ENCODE measurements at regions not wholly inside any gene's neighbourhood (a gene's known extent, or its start where the extent isn't known, plus 50 kb on each side); places are given as distances from the start of the nearest gene placed in this dataset.
A peak's percentile ranks its signal among the peaks of the same experiment; 100 is the strongest.

GRCh38 chr2:65739927-65740326 lies 307.5 kb upstream of the SPRED2 start:
- DNase-seq (ENCODE audit: low read depth): no peak
- no peak overlapping the region for H3K4me3 ChIP-seq (ENCODE audit: low read depth, low read length)
- TF ChIP-seq CTCF (IDR thresholded peaks at IDR 0.05; ENCODE audit: control insufficient read depth, extremely low read depth, insufficient read depth): no peak

GRCh38 chr2:65737452-65738011 lies 305.1 kb upstream of the SPRED2 start:
- DNase-seq (ENCODE audit: low read depth): no peak
- H3K4me3 ChIP-seq (ENCODE audit: low read depth, low read length): no peak overlapping the region
- no peak for TF ChIP-seq CTCF (IDR thresholded peaks at IDR 0.05; ENCODE audit: control insufficient read depth, extremely low read depth, insufficient read depth)

- H3K4me3 ChIP-seq (ENCODE audit: low read depth, low read length): no peak overlapping the region
- no peak for TF ChIP-seq CTCF (IDR thresholded peaks at IDR 0.05; ENCODE audit: control insufficient read depth, extremely low read depth, insufficient read depth)
- DNase-seq (ENCODE audit: low read depth): no peak
Observed at GRCh38 chr2:65731476-65731875, 299.1 kb upstream of the SPRED2 start.

GRCh38 chr2:65730186-65730585 lies 297.8 kb upstream of the SPRED2 start:
- H3K4me3 ChIP-seq (ENCODE audit: low read depth, low read length): no peak overlapping the region
- DNase-seq (ENCODE audit: low read depth): no peak
- TF ChIP-seq CTCF (IDR thresholded peaks at IDR 0.05; ENCODE audit: control insufficient read depth, extremely low read depth, insufficient read depth): no peak

- H3K4me3 ChIP-seq (ENCODE audit: low read depth, low read length): no peak overlapping the region
- no peak for DNase-seq (ENCODE audit: low read depth)
- no peak for TF ChIP-seq CTCF (IDR thresholded peaks at IDR 0.05; ENCODE audit: control insufficient read depth, extremely low read depth, insufficient read depth)
Observed at GRCh38 chr2:65729246-65729645, 296.8 kb upstream of the SPRED2 start.

GRCh38 chr2:65728477-65729180 lies 296.2 kb upstream of the SPRED2 start:
- no peak for TF ChIP-seq CTCF (IDR thresholded peaks at IDR 0.05; ENCODE audit: control insufficient read depth, extremely low read depth, insufficient read depth)
- H3K4me3 ChIP-seq (ENCODE audit: low read depth, low read length): no peak overlapping the region
- DNase-seq (ENCODE audit: low read depth): peak; percentile 71

GRCh38 chr2:65727816-65728215 lies 295.4 kb upstream of the SPRED2 start:
- no peak overlapping the region for H3K4me3 ChIP-seq (ENCODE audit: low read depth, low read length)
- DNase-seq (ENCODE audit: low read depth): no peak
- no peak for TF ChIP-seq CTCF (IDR thresholded peaks at IDR 0.05; ENCODE audit: control insufficient read depth, extremely low read depth, insufficient read depth)

All from LNCaP clone FGC (cell line).